HFF-Myc (cell line): ENCODE measurements at regions not wholly inside any gene's neighbourhood (a gene's known extent, or its start where the extent isn't known, plus 50 kb on each side); places are given as distances from the start of the nearest gene placed in this dataset.
A peak's percentile ranks its signal among the peaks of the same experiment; 100 is the strongest.

Source experiments
- DNase-seq: peaks from one replicate; pipeline ENCODE4 v3.0.0-alpha.2; 2011; ENCODE audit warnings: low read depth; ENCODE audit errors: extremely low read depth
- H3K4me3 ChIP-seq: replicated peaks from 2 replicates; pipeline ENCODE4 v1.5.1; 2011; ENCODE audit warnings: low read depth, mild to moderate bottlenecking, control low read depth, low read length
- CTCF ChIP-seq: IDR thresholded peaks from 2 replicates; pipeline ENCODE4 v1.5.1; 2012; ENCODE audit warnings: mild to moderate bottlenecking, low read depth, low read length, control low read depth; ENCODE audit errors: missing control alignments

- H3K4me3 ChIP-seq, result no peak overlapping the region
- DNase-seq, result peak; percentile 38
- no peak for TF ChIP-seq CTCF
Observed at GRCh38 chr6:21856456-21856825, 262.9 kb downstream of the SOX4 start.

GRCh38 chr6:21856844-21857243 is 263.3 kb downstream of the SOX4 start:
- H3K4me3 ChIP-seq, result no peak overlapping the region
- no peak for DNase-seq
- no peak for TF ChIP-seq CTCF

GRCh38 chr6:21858076-21858475 is 264.5 kb downstream of the SOX4 start:
- no peak for DNase-seq
- TF ChIP-seq CTCF, result no peak
- H3K4me3 ChIP-seq, result no peak overlapping the region

GRCh38 chr6:21859193-21859735 is 265.7 kb downstream of the SOX4 start:
- no peak for DNase-seq
- H3K4me3 ChIP-seq, result no peak overlapping the region
- no peak for TF ChIP-seq CTCF

GRCh38 chr6:21861942-21862341 is 268.4 kb downstream of the SOX4 start:
- DNase-seq, result no peak
- H3K4me3 ChIP-seq, result no peak overlapping the region
- no peak for TF ChIP-seq CTCF

- TF ChIP-seq CTCF, result no peak
- DNase-seq, result no peak
- no peak overlapping the region for H3K4me3 ChIP-seq
Observed at GRCh38 chr6:21864206-21864605, 270.7 kb downstream of the SOX4 start.

- no peak for DNase-seq
- TF ChIP-seq CTCF, result no peak
Observed at GRCh38 chr6:21868226-21868625, 274.7 kb downstream of the SOX4 start.

More at GRCh38 chr6:21868226-21868625, 274.7 kb downstream of the SOX4 start:
- no peak overlapping the region for H3K4me3 ChIP-seq
